ENCODE measurements at regions not wholly inside any gene's neighbourhood (a gene's known extent, or its start where the extent isn't known, plus 50 kb on each side); places are given as distances from the start of the nearest gene placed in this dataset.
A peak's percentile ranks its signal among the peaks of the same experiment; 100 is the strongest.

GRCh38 chr3:30170681-30171438, 435.5 kb upstream of the TGFBR2 start:
- no peak for DNase-seq

DNA sequence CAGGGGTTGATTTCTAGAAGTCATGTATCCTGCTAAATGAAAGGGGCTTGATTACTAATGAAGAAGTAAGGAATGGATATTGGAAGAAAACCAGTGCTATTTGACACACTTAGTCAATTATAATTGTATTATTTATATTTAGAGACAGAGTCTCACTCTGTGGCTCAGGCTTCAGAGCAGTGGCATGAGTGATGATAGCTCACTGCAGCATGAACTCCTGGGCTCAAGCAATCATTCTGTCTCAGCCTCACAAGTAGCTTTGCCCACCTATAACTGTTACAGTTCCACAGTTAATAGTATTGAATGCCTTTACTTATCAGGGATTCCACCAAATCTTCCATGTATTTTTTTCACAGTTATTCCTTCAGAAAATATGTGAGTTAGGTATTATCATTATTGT, 432.0 kb upstream of the TGFBR2 start:
- no peak for DNase-seq

DNA sequence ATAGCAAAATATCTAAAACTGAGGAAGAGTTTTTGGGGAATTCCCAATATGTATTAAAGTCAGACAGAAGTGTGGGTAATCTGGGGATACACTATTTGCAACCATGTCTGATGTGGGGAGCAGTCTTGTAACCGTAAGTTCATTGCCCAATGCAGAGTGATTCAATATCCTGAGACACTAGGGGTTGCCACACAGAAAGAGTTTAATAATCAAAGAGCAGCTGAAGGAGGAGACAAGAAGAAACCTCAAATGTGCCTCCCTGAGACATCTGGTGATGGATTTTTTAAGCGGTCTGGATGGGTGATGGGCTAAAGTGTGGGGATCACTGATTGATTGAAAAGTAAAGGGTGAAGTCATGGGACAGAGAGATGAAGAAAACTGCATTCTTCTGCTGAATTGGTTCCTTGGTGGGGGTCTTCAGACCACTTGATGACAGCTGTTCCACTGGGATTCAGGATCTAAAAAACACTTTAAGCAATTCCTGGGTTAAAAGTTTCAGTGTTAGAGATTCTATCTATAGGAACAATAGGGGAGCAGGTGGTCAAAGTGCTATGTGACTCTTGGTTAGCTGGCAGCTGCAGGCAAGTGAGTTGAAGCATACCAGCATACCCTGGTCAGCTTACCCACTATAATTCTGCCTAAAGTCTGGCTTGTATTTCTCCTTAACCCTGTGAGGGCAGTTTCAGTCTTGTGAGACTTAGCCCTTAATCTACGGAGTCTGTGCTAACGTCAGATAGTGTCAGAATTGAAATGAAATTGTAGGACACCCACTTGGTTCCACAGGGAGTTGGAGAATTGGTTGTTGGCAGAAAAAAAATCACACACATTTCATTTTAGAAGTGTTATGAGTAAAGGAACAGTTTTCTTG, 425.9 kb upstream of the TGFBR2 start:
- no peak for DNase-seq

DNA sequence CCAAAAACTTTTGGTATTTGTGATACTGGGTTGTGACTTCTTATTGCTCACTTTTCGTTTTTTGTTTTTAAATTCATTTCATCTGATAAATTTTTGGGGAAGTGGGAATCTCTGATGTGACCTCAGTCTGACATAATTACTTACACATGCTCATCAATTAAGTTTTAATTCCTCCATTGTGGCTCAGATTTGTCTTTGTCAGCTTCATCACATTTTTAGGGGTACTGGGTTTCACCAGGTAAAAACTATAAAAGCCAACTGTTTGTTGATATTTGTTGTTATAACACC, 425.3 kb upstream of the TGFBR2 start:
- DNase-seq = no peak

DNA sequence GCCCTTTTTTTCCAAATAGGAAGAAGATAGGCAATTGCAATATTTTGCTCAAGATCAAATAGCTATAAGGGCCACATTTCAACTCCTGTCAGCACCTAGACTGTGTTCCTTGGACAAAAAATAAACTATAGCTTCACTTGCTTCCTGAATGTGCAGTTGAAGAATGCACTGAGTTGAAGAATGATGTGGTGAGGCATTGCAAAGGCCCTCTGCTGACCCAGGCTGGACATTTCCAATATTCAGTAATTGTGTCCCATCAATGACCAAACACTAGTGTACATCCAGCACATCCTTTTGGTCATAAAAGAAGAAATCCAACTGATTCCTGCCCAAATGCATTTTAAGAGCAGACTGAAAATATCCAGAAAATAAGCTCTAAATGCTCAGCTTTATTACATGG, 424.8 kb upstream of the TGFBR2 start:
- no peak for DNase-seq

- DNase-seq = no peak
Measured at GRCh38 chr3:30183421-30183820, 423.0 kb upstream of the TGFBR2 start.

- no peak for DNase-seq
Measured at GRCh38 chr3:30184091-30184810, 422.1 kb upstream of the TGFBR2 start.

- no peak for DNase-seq
Measured at GRCh38 chr3:30185872-30186271, 420.5 kb upstream of the TGFBR2 start.

DNA sequence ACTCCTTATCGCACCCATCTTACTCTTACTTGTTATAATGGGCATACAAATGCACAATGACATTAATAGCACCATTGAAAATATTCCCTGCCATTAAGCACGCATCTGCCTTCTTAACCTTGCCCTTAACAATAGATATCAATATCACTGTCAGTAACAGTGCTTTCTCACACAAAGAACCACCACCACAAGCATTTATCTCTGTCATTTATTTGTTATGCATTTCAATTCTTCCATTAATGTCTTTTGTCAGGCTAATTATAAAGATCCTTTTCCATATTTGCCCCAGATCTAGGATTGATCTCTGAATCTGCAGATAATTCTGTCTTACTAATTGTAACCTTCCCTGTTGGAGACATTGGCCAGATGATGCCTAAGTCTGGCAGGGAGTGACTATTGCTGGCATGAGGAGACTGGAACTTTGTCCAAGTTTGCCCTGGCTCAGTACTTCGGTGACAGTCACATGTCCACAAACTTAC, 419.6 kb upstream of the TGFBR2 start:
- no peak for DNase-seq

DNA sequence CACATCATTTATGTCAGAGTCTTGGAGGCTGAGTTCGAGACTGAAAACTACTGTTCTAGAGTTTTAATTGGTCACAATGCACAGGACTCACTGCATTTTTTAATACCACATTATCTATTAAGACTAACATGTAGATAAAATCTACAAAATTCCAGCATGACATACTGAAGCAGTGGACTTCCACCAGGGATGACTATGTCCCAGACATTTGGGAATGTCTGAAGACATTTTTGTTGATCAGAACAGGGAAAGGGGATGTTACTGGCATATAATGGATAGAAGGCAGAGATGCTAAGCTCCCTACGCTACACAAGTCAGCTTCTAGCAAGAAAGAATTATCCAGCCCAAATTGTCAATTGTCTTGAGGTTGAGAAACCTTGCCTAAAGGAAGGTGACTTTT, 419.0 kb upstream of the TGFBR2 start:
- no peak for DNase-seq

DNA sequence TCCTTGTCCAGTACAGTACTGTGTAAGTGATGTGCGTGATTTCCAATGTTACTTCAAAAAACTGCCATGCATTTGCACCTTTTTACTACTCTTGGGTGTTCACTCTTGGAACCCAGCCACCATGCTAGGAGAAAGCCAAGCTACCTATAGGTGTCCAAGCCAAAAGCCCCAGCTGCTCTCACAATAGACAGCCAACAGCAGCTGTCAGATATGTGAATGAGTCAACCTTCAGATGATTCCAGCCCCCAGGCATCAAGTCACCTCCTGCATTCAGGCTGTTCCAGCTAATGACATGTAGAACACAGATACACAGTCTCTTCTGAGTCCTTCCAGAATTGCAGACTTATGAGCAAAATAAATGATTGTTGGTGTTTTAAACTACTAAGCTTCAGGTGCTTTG, 417.7 kb upstream of the TGFBR2 start:
- DNase-seq = no peak

DNA sequence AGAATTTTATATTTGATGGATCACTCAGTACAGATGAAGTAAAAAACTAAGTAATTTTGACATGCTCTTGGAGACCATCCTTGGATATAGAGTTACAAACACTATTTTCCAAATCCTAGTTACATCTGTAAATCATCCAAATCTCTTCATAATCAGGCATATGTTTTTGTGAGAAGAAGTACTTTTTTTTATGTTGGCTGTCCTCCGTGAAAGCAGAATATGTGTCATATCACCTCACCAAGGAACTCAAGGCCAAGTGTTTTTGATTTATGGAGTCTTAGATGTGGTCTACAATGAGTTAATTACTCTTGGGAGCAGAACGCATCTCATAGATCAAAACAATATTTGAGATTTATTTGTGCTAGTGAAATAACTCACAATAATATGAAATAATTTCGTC, 416.5 kb upstream of the TGFBR2 start:
- no peak for DNase-seq

DNA sequence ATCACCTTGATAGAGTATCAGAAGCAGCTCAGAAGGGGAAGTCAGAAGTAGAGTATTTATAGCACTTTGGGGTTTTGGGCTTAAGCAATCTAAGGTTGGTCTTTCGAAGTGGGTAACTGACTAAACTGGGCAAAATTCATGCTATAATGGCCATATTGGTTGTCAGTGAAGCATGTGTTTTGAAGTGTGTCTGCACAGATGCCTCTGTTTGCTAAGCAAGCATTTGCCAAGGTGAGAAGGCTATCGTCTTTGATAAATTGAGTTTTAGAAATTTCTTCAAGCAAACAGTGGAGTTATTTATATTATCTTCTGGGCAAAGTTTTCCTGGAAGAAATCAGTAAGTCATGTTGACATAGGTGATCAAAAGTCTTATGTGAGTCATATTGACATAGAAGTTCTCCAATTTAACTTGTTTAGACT, 412.8 kb upstream of the TGFBR2 start:
- DNase-seq = no peak

- no peak for DNase-seq
Measured at GRCh38 chr3:30195352-30195751, 411.0 kb upstream of the TGFBR2 start.

GRCh38 chr3:30198162-30198561, 408.2 kb upstream of the TGFBR2 start:
- no peak for DNase-seq

- DNase-seq = peak; percentile 86
Measured at GRCh38 chr3:30199096-30199759, 407.2 kb upstream of the TGFBR2 start.

DNA sequence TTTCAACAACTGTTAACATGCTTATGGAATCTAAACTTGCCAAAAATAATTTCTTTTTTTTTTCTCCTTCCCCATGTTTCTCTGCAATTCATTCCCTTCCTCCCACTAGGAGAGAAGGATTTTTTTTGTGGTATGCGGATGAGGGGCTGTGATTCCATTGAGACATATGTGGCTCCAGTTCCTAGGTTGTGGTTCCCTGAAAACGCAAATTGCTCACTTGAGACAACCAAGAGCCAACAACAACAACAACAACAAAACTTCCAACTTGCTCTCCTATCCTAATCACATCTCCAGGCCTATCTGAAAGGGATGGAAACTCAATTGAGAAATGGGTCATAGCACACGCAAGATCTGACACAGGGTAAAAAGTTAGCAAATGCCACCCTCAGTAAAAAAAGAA, 406.5 kb upstream of the TGFBR2 start:
- DNase-seq = no peak

DNA sequence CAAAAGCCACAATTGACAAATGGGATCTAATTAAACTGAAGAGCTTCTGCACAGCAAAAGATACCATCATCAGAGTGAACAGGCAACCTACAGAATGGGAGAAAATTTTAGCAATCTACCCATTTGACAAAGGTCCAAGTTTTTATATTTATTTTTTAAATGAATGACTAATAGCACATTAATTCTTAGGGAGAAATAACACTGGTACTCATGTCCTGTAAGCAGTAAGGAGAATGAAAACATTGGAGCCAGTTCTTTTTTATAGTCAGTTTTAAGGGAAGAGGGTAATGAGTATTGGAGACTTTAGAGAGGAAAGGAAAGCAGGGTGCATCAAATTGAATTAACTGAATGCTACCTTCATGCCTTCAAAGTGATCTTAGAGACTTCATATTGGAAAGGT, 404.7 kb upstream of the TGFBR2 start:
- DNase-seq = no peak

- no peak for DNase-seq
Measured at GRCh38 chr3:30203301-30203700, 403.1 kb upstream of the TGFBR2 start.

DNA sequence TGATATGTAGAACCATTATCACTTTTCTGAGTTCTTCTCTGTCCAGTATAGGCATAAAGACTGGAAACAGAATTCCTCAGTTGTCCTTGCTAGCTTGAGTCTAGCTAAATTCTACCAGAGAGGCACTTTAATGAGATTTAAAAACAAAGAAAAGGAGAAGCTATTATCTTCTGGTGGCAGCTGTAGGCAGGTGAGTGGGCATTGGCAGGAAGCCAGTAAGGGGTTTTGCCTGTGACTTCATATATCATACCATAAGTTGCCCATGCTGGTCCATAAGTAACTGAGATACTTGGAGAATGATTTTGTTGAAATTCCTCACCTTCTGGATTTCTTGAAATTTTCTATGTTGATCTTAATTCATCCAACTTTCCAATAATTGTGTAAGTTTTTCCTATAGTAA, 402.3 kb upstream of the TGFBR2 start:
- no peak for DNase-seq

- DNase-seq = no peak
Measured at GRCh38 chr3:30206051-30206450, 400.4 kb upstream of the TGFBR2 start.

DNA sequence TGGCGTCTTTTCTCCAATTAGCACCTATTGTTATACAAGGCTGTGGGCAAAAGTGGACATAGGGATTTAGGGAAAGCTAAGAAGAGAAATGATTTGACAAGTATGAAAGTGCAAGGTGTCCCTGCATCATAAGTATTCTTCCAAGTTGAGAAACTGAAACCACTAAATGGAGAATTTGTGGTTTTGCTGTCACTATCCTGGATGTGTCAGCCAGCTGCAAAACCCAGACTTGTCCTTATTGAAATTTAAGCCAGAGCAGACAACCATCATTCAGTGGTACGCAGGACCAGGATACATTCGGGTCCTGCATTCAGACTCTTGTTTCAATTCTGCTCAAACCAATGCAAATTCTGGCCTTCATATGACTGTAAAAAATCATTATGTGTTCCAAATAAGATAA, 384.8 kb upstream of the TGFBR2 start:
- DNase-seq = no peak

DNA sequence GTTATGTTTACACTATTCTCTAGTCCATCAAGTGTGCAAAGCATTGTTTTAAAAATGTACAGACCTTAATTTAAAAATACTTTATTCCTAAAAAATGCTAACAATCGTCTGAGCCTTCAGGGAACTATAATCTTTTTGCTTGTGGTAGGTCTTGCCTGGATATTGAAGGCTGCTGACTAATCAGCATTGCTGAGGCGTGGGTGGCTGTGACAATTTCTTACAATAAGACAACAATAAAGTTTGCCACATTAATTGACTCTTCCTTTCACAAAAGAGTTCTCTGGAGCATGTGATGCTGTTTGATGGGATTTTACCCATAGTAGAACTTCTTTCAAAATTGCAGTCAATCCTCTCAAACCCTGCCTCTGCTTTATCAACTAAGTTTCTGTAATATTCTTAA, 384.0 kb upstream of the TGFBR2 start:
- no peak for DNase-seq
